ENCODE measurements at regions not wholly inside any gene's neighbourhood (a gene's known extent, or its start where the extent isn't known, plus 50 kb on each side); places are given as distances from the start of the nearest gene placed in this dataset.
"Not testable (repeated sequence)": the region's sequence is repeated elsewhere in the genome, so short reads cannot be mapped to it uniquely, and the experiment has no call there.

DNA sequence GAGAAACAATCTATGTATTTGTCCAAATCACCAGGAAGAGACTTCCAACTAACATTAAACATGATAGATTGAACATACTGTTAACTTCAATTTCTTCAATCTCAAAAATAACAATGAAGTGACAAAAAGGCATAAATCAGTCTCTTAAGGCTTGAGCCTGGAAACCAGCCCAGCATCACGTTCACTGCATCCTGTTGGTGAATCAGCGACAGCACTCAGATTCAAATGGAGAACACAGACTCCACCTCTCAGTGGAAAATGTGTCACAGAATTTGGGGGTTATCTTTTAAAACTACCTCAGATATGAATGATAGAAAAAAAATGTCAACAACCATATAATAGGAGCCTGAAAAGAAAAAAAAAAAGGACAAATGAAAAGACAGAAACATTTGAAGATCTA lies 212.0 kb downstream of the MINAR1 start:
- Histone ChIP-seq H3K4me3 (ENCODE audit: insufficient read depth, low read depth, low read length) (no peak overlapping the region), H3K27me3 (ENCODE audit: control insufficient read depth, insufficient read depth, low read length) (no peaks in the 10 kb centered on the region), H3K36me3 (replicated peaks; ENCODE audit: control insufficient read depth, insufficient read depth, low read length) (no peaks in the 10 kb centered on the region)
- DNase-seq, result no peak

DNA sequence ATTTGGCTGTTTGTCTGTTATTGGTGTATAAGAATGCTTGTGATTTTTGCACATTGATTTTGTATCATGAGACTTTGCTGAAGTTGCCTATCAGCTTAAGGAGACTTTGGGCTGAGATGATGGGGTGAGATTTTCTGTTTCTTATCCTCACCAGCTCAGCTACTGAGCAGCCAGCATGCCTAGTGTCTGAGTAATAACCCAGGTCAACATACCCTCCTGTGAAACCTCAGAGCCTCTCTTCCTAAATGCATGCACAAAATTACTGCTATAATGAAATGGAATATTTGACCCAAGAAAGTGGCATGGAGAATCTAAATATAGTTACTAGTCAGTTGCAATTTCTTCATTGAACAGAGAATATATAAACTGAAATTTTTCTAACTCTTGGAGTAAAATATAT lies 220.8 kb downstream of the MINAR1 start:
- H3K36me3 ChIP-seq (replicated peaks; ENCODE audit: control insufficient read depth, insufficient read depth, low read length); DNase-seq; H3K4me3 ChIP-seq (ENCODE audit: insufficient read depth, low read depth, low read length); H3K27me3 ChIP-seq (ENCODE audit: control insufficient read depth, insufficient read depth, low read length): not testable (repeated sequence)

DNA sequence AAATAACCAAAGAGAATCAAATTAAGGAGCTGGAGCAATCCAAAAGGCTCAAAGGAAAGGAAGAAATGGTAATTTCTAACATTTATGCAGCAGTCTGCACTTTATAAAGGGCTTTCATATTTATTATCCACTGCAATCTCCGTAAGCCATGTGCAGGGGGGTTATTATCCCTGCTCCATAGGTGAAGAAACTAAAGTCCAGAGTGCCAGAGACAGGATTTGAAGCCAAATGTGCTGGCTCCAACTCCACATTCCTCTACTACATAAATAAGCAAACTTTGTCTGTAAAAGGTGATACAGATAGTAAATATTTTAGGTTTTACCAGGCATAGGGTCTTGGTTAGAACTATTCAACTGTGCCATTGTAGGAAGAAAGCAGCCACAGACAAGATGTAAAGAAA lies 221.4 kb downstream of the MINAR1 start:
- DNase-seq, result no peak
- H3K4me3 ChIP-seq (ENCODE audit: insufficient read depth, low read depth, low read length), result no peak overlapping the region
- H3K36me3 ChIP-seq (replicated peaks; ENCODE audit: control insufficient read depth, insufficient read depth, low read length), result no peaks in the 10 kb centered on the region
- no peaks in the 10 kb centered on the region for H3K27me3 ChIP-seq (ENCODE audit: control insufficient read depth, insufficient read depth, low read length)

GRCh38 chr15:79656151-79657000 lies 224.2 kb downstream of the MINAR1 start:
- no peak for DNase-seq
- no peaks in the 10 kb centered on the region for H3K36me3 ChIP-seq (replicated peaks; ENCODE audit: control insufficient read depth, insufficient read depth, low read length)
- H3K27me3 ChIP-seq (ENCODE audit: control insufficient read depth, insufficient read depth, low read length), result no peaks in the 10 kb centered on the region
- H3K4me3 ChIP-seq (ENCODE audit: insufficient read depth, low read depth, low read length), result no peak overlapping the region

GRCh38 chr15:79657722-79658121 lies 225.6 kb downstream of the MINAR1 start:
- H3K36me3 ChIP-seq (replicated peaks; ENCODE audit: control insufficient read depth, insufficient read depth, low read length), result no peaks in the 10 kb centered on the region
- no peaks in the 10 kb centered on the region for H3K27me3 ChIP-seq (ENCODE audit: control insufficient read depth, insufficient read depth, low read length)
- H3K4me3 ChIP-seq (ENCODE audit: insufficient read depth, low read depth, low read length), result no peak overlapping the region
- DNase-seq, result no peak

- DNase-seq, result no peak
- Histone ChIP-seq H3K4me3 (ENCODE audit: insufficient read depth, low read depth, low read length) (no peak overlapping the region), H3K36me3 (replicated peaks; ENCODE audit: control insufficient read depth, insufficient read depth, low read length) (no peaks in the 10 kb centered on the region), H3K27me3 (ENCODE audit: control insufficient read depth, insufficient read depth, low read length) (no peaks in the 10 kb centered on the region)
Observed at GRCh38 chr15:79659691-79660090, 227.6 kb downstream of the MINAR1 start.

DNA sequence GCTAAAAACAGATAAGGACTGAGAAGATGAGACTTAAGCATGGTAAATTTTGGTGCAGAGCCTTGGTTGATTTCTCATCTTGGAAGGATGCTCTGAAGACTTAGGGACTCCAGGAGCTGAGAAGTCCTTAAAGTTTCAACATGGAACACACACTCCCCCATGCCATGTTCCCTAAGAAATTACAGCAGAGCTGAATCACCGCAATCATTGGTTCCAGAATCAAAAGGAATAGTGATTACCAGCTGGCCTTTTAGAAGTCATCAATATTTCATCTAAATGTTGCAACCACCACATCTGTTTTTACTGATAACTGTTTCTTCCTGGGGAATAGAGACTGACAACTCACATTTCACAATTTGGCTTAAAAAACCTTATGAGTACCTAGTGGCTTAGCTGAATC lies 229.3 kb downstream of the MINAR1 start:
- Histone ChIP-seq H3K4me3 (ENCODE audit: insufficient read depth, low read depth, low read length) (no peak overlapping the region), H3K27me3 (ENCODE audit: control insufficient read depth, insufficient read depth, low read length) (no peaks in the 10 kb centered on the region), H3K36me3 (replicated peaks; ENCODE audit: control insufficient read depth, insufficient read depth, low read length) (no peaks in the 10 kb centered on the region)
- DNase-seq, result no peak

GRCh38 chr15:79673416-79674123 lies 223.2 kb downstream of the MTHFS start:
- H3K27me3 ChIP-seq (ENCODE audit: control insufficient read depth, insufficient read depth, low read length), result no peaks in the 10 kb centered on the region
- DNase-seq, result peak; percentile 39
- H3K4me3 ChIP-seq (ENCODE audit: insufficient read depth, low read depth, low read length), result no peak overlapping the region
- H3K36me3 ChIP-seq (replicated peaks; ENCODE audit: control insufficient read depth, insufficient read depth, low read length), result no peaks in the 10 kb centered on the region

DNA sequence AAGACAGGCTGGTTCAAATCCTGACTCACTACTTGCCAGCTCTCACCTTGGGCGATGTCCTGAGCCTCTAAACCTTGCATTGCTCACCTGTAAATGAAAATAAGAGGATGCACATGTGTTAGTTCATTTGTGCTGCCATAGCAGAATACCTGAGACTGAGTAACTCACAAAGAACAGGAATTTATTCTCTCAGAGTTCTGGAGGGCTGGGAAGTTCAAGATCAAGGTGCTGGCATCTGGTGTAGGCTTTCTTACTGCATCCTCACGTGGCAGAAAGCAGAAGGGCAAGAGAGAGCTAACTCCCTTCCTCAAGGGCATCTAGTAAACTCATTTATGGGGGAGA lies 222.7 kb downstream of the MTHFS start:
- H3K36me3 ChIP-seq (replicated peaks; ENCODE audit: control insufficient read depth, insufficient read depth, low read length), result no peaks in the 10 kb centered on the region
- DNase-seq, result no peak
- H3K27me3 ChIP-seq (ENCODE audit: control insufficient read depth, insufficient read depth, low read length), result no peaks in the 10 kb centered on the region
- H3K4me3 ChIP-seq (ENCODE audit: insufficient read depth, low read depth, low read length), result no peak overlapping the region

DNA sequence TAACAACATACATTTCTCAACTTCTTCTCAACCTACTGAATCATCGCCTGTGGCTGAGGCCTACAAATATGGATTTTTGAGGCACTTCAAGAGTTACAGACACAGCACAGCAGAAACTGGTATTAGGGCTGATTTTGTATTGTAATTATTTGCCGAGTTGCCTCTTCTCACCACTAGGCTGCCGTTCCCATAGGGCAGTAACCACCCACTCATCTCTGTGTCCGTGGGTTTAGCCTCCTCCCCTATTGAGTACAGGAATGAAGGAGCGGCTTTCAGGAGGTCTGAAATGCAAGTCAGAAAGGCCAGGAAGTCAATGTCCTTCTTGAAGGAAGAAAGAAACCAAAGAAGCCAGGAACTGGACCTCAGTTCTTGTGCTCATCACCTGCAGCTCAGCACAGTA lies 220.8 kb downstream of the MTHFS start:
- no peak overlapping the region for H3K4me3 ChIP-seq (ENCODE audit: insufficient read depth, low read depth, low read length)
- no peaks in the 10 kb centered on the region for H3K36me3 ChIP-seq (replicated peaks; ENCODE audit: control insufficient read depth, insufficient read depth, low read length)
- H3K27me3 ChIP-seq (ENCODE audit: control insufficient read depth, insufficient read depth, low read length), result no peaks in the 10 kb centered on the region
- DNase-seq, result no peak

GRCh38 chr15:79676621-79677020 lies 220.2 kb downstream of the MTHFS start:
- no peaks in the 10 kb centered on the region for H3K27me3 ChIP-seq (ENCODE audit: control insufficient read depth, insufficient read depth, low read length)
- no peak overlapping the region for H3K4me3 ChIP-seq (ENCODE audit: insufficient read depth, low read depth, low read length)
- DNase-seq, result no peak
- H3K36me3 ChIP-seq (replicated peaks; ENCODE audit: control insufficient read depth, insufficient read depth, low read length), result no peaks in the 10 kb centered on the region

DNA sequence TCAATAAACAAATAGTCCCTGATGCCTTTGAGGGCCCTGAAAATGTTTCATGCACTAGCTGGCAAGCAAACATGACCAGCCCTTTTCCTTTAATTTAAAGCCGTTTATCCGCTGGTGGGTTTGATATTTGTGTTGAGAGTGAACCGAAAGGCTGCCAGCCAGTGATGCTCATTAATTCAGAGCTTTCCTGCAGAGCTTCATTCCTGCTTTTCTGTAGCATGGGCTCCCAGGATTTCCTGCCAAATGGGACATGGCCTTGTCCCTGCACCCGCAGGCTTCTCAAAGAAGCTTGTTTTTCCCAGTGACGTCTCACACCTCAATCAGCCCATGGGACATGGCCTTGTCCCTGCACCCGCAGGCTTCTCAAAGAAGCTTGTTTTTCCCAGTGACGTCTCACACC lies 219.6 kb downstream of the MTHFS start:
- no peak for DNase-seq
- no peak overlapping the region for H3K4me3 ChIP-seq (ENCODE audit: insufficient read depth, low read depth, low read length)
- no peaks in the 10 kb centered on the region for H3K27me3 ChIP-seq (ENCODE audit: control insufficient read depth, insufficient read depth, low read length)
- H3K36me3 ChIP-seq (replicated peaks; ENCODE audit: control insufficient read depth, insufficient read depth, low read length), result no peaks in the 10 kb centered on the region

GRCh38 chr15:79678032-79678701 lies 218.6 kb downstream of the MTHFS start:
- H3K36me3 ChIP-seq (replicated peaks; ENCODE audit: control insufficient read depth, insufficient read depth, low read length), result no peaks in the 10 kb centered on the region
- no peak for DNase-seq
- H3K27me3 ChIP-seq (ENCODE audit: control insufficient read depth, insufficient read depth, low read length), result no peaks in the 10 kb centered on the region
- no peak overlapping the region for H3K4me3 ChIP-seq (ENCODE audit: insufficient read depth, low read depth, low read length)

- DNase-seq, result peak; percentile 14
- no peak overlapping the region for H3K4me3 ChIP-seq (ENCODE audit: insufficient read depth, low read depth, low read length)
- no peaks in the 10 kb centered on the region for H3K27me3 ChIP-seq (ENCODE audit: control insufficient read depth, insufficient read depth, low read length)
- H3K36me3 ChIP-seq (replicated peaks; ENCODE audit: control insufficient read depth, insufficient read depth, low read length), result no peaks in the 10 kb centered on the region
Observed at GRCh38 chr15:79680720-79681119, 216.1 kb downstream of the MTHFS start.

DNA sequence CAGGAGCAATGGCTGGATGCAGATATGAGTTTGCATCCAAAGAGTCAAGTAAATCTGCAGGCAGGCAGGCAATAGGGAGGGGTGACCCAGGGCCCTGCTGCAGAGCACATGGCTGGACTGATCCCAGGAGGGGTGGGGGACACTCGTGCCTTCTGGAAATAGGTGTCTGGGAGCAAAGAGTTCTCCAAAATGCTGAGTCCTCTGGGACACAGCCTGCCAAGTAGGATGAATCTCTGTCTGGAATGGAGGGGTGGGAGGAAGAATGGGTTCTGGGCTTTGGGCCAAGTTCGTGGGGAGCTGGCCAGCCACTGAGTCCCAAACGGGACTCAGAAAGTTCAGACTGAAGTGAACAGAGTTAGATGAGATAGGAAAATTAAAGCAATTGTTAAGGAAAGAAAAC lies 214.5 kb downstream of the MTHFS start:
- Histone ChIP-seq H3K27me3 (ENCODE audit: control insufficient read depth, insufficient read depth, low read length) (no peaks in the 10 kb centered on the region), H3K36me3 (replicated peaks; ENCODE audit: control insufficient read depth, insufficient read depth, low read length) (no peaks in the 10 kb centered on the region), H3K4me3 (ENCODE audit: insufficient read depth, low read depth, low read length) (no peak overlapping the region)
- DNase-seq, result no peak
